ENCODE measurements at regions not wholly inside any gene's neighbourhood (a gene's known extent, or its start where the extent isn't known, plus 50 kb on each side); places are given as distances from the start of the nearest gene placed in this dataset.

- H3K4me3 ChIP-seq (ENCODE audit: low read depth, low read length) = no peak overlapping the region
- no peak for TF ChIP-seq CTCF (IDR thresholded peaks at IDR 0.05; ENCODE audit: borderline replicate concordance, insufficient read depth, low read depth, low read length)
These were observed 406.3 kb downstream of the CDH7 start for GRCh38 chr18:66156946-66157687.

GRCh38 chr18:66150650-66151049 lies 399.8 kb downstream of the CDH7 start:
- H3K4me3 ChIP-seq (ENCODE audit: low read depth, low read length) = no peak overlapping the region
- no peak for TF ChIP-seq CTCF (IDR thresholded peaks at IDR 0.05; ENCODE audit: borderline replicate concordance, insufficient read depth, low read depth, low read length)

GRCh38 chr18:66143029-66143428 lies 392.2 kb downstream of the CDH7 start:
- TF ChIP-seq CTCF (IDR thresholded peaks at IDR 0.05; ENCODE audit: borderline replicate concordance, insufficient read depth, low read depth, low read length) = no peak
- no peak overlapping the region for H3K4me3 ChIP-seq (ENCODE audit: low read depth, low read length)

GRCh38 chr18:66141716-66142115 lies 390.9 kb downstream of the CDH7 start:
- H3K4me3 ChIP-seq (ENCODE audit: low read depth, low read length) = no peak overlapping the region
- TF ChIP-seq CTCF (IDR thresholded peaks at IDR 0.05; ENCODE audit: borderline replicate concordance, insufficient read depth, low read depth, low read length) = no peak

- TF ChIP-seq CTCF (IDR thresholded peaks at IDR 0.05; ENCODE audit: borderline replicate concordance, insufficient read depth, low read depth, low read length) = no peak
- no peak overlapping the region for H3K4me3 ChIP-seq (ENCODE audit: low read depth, low read length)
These were observed 387.8 kb downstream of the CDH7 start for GRCh38 chr18:66138642-66139041.

GRCh38 chr18:66136039-66136438 lies 385.2 kb downstream of the CDH7 start:
- no peak overlapping the region for H3K4me3 ChIP-seq (ENCODE audit: low read depth, low read length)
- TF ChIP-seq CTCF (IDR thresholded peaks at IDR 0.05; ENCODE audit: borderline replicate concordance, insufficient read depth, low read depth, low read length) = no peak

GRCh38 chr18:66129248-66129647 lies 378.4 kb downstream of the CDH7 start:
- H3K4me3 ChIP-seq (ENCODE audit: low read depth, low read length) = no peak overlapping the region
- TF ChIP-seq CTCF (IDR thresholded peaks at IDR 0.05; ENCODE audit: borderline replicate concordance, insufficient read depth, low read depth, low read length) = no peak
